Breast epithelium (tissue), 4 donors: ENCODE measurements at regions not wholly inside any gene's neighbourhood (a gene's known extent, or its start where the extent isn't known, plus 50 kb on each side); places are given as distances from the start of the nearest gene placed in this dataset.

Source experiments
- DNase-seq, 2 donors: peaks; one replicate each; pipeline ENCODE4 v3.0.0-alpha.2; 2019; ENCODE audit warnings: low spot score in 2 of 2
- H3K27ac ChIP-seq, 2 donors: fragments of 200-600 bp; sonication (generic) in 1 of 2; one replicate each; pipeline ENCODE4 v1.5.1; 2016 to 2019; ENCODE audit warnings: mild to moderate bottlenecking in 1 of 2
- H3K27me3 ChIP-seq, 2 donors: fragments of 200-600 bp; sonication (generic) in 1 of 2; one replicate each; pipeline versions ENCODE4 v1.5.1 to v1.6.0; 2017 to 2019; ENCODE audit warnings: control low read depth in 1 of 2, mild to moderate bottlenecking in 1 of 2
- H3K36me3 ChIP-seq: fragments of 200-600 bp; one replicate; pipeline ENCODE4 v1.5.1; 2019
- H3K4me1 ChIP-seq, 2 donors: fragments of 200-600 bp; sonication (generic); one replicate each; pipeline ENCODE4 v1.5.1; 2016 to 2019; ENCODE audit warnings: control low read depth in 1 of 2
- H3K4me3 ChIP-seq, 3 donors: fragments of 200-600 bp; sonication (generic); 1 replicate in 2 of 3; 2 replicates in 1 of 3; pipeline ENCODE4 v1.5.1; 2016 to 2019; ENCODE audit warnings: mild to moderate bottlenecking in 3 of 3, moderate library complexity in 2 of 3
- H3K9me3 ChIP-seq, 2 donors: fragments of 200-600 bp; sonication (generic) in 1 of 2; one replicate each; pipeline ENCODE4 v1.5.1; 2016 to 2019; ENCODE audit warnings: control low read depth in 1 of 2
- CTCF ChIP-seq, 3 donors: fragments of 450-650 bp; IDR thresholded peaks; one replicate each; pipeline ENCODE4 v1.5.1; 2016 to 2017; ENCODE audit warnings: antibody characterized with exemption in 3 of 3, mild to moderate bottlenecking in 3 of 3, moderate library complexity in 3 of 3
- POLR2A ChIP-seq: fragments of 450-650 bp; IDR thresholded peaks from one replicate; pipeline ENCODE4 v1.6.1; 2016; ENCODE audit warnings: antibody characterized with exemption, mild to moderate bottlenecking, moderate library complexity
- POLR2AphosphoS5 ChIP-seq, 3 donors: sonication (generic); formaldehyde crosslinking; IDR thresholded peaks; one replicate each; pipeline ENCODE4 v1.6.1; 2017; ENCODE audit warnings: antibody characterized with exemption in 3 of 3
- intact Hi-C: fragments of 100-400 bp; cut with DNase I; formaldehyde crosslinking; loops from one replicate; pipeline ENCODE4 v1.15.1; 2023; ENCODE audit warnings: low total_unique reads

GRCh38 chr1:67935560-67935959 lies 102.3 kb upstream of the GNG12 start:
- Histone ChIP-seq H3K4me3 (no peak overlapping the region), H3K27me3 (no peaks in the 10 kb centered on the region), H3K36me3 (no peaks in the 10 kb centered on the region), H3K4me1 (no peaks in the 10 kb centered on the region), H3K27ac (no peak overlapping the region), H3K9me3 (no peaks in the 10 kb centered on the region)
- TF ChIP-seq POLR2AphosphoS5 (IDR thresholded peaks at IDR 0.05) (no peak), CTCF (IDR thresholded peaks at IDR 0.05) (no peak), POLR2A (no peak)
- no peak for DNase-seq
- intact Hi-C loops, result loop anchor here (10.0 kb wide), 1 partner anchor 369 kb away; no protein-coding TSS in a partner anchor

GRCh38 chr1:67931198-67931597 lies 97.9 kb upstream of the GNG12 start:
- no peak for DNase-seq
- no peaks in the 10 kb centered on the region for H3K27me3 ChIP-seq
- H3K27ac ChIP-seq, result no peak overlapping the region
- H3K36me3 ChIP-seq, result no peaks in the 10 kb centered on the region
- no peak overlapping the region for H3K4me3 ChIP-seq
- intact Hi-C loops, result loop anchor here (10.0 kb wide), 1 partner anchor 374 kb away; no protein-coding TSS in a partner anchor
- TF ChIP-seq POLR2AphosphoS5 (IDR thresholded peaks at IDR 0.05) (no peak), CTCF (IDR thresholded peaks at IDR 0.05) (no peak), POLR2A (no peak)
- no peaks in the 10 kb centered on the region for H3K9me3 ChIP-seq
- H3K4me1 ChIP-seq, result no peaks in the 10 kb centered on the region

GRCh38 chr1:67923074-67923473 lies 89.8 kb upstream of the GNG12 start:
- Histone ChIP-seq H3K27ac (no peak overlapping the region), H3K4me3 (no peak overlapping the region), H3K27me3 (no peaks in the 10 kb centered on the region), H3K9me3 (no peaks in the 10 kb centered on the region), H3K4me1 (no peaks in the 10 kb centered on the region), H3K36me3 (no peaks in the 10 kb centered on the region)
- no peak for DNase-seq
- TF ChIP-seq POLR2AphosphoS5 (IDR thresholded peaks at IDR 0.05), result no peak
- TF ChIP-seq CTCF (IDR thresholded peaks at IDR 0.05), result no peak
- no peak for TF ChIP-seq POLR2A
- intact Hi-C loops, result no loop called here

- Histone ChIP-seq H3K27ac (no peak overlapping the region), H3K9me3 (no peaks in the 10 kb centered on the region), H3K4me3 (no peak overlapping the region), H3K4me1 (no peaks in the 10 kb centered on the region), H3K27me3 (no peaks in the 10 kb centered on the region), H3K36me3 (no peaks in the 10 kb centered on the region)
- TF ChIP-seq CTCF (IDR thresholded peaks at IDR 0.05) (no peak), POLR2AphosphoS5 (IDR thresholded peaks at IDR 0.05) (no peak), POLR2A (no peak)
- DNase-seq, result no peak
- intact Hi-C loops, result no loop called here
Observed at GRCh38 chr1:67921725-67922489, 88.6 kb upstream of the GNG12 start.

- Histone ChIP-seq H3K36me3 (no peaks in the 10 kb centered on the region), H3K4me1 (no peaks in the 10 kb centered on the region), H3K27ac (no peak overlapping the region), H3K4me3 (no peak overlapping the region), H3K9me3 (no peaks in the 10 kb centered on the region), H3K27me3 (no peaks in the 10 kb centered on the region)
- TF ChIP-seq CTCF (IDR thresholded peaks at IDR 0.05) (no peak), POLR2AphosphoS5 (IDR thresholded peaks at IDR 0.05) (no peak), POLR2A (no peak)
- no peak for DNase-seq
- intact Hi-C loops, result no loop called here
Observed at GRCh38 chr1:67919274-67920072, 86.2 kb upstream of the GNG12 start.
